AG10803 (cell line): ENCODE measurements at regions not wholly inside any gene's neighbourhood (a gene's known extent, or its start where the extent isn't known, plus 50 kb on each side); places are given as distances from the start of the nearest gene placed in this dataset.
"Not testable (repeated sequence)": the region's sequence is repeated elsewhere in the genome, so short reads cannot be mapped to it uniquely, and the experiment has no call there.

Experiments used
- DNase-seq: peaks from one replicate; pipeline ENCODE4 v3.0.0; 2010; ENCODE audit warnings: low read depth
- H3K4me3 ChIP-seq: 2 replicates; pipeline ENCODE4 v1.5.1; 2011; ENCODE audit warnings: mild to moderate bottlenecking, low read length, control low read depth
- TF ChIP-seq, protein P1 (sequence below): conservative IDR thresholded peaks from 2 replicates; pipeline ENCODE4 v1.5.1; 2011; ENCODE audit warnings: mild to moderate bottlenecking, low read length, control low read depth, inconsistent platforms

- H3K4me3 ChIP-seq = no peak overlapping the region
- DNase-seq = no peak
- TF ChIP-seq, protein P1, sequence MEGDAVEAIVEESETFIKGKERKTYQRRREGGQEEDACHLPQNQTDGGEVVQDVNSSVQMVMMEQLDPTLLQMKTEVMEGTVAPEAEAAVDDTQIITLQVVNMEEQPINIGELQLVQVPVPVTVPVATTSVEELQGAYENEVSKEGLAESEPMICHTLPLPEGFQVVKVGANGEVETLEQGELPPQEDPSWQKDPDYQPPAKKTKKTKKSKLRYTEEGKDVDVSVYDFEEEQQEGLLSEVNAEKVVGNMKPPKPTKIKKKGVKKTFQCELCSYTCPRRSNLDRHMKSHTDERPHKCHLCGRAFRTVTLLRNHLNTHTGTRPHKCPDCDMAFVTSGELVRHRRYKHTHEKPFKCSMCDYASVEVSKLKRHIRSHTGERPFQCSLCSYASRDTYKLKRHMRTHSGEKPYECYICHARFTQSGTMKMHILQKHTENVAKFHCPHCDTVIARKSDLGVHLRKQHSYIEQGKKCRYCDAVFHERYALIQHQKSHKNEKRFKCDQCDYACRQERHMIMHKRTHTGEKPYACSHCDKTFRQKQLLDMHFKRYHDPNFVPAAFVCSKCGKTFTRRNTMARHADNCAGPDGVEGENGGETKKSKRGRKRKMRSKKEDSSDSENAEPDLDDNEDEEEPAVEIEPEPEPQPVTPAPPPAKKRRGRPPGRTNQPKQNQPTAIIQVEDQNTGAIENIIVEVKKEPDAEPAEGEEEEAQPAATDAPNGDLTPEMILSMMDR = no peak
These were observed 109.1 kb upstream of the BCHE start for GRCh38 chr3:165946360-165946759.

DNA sequence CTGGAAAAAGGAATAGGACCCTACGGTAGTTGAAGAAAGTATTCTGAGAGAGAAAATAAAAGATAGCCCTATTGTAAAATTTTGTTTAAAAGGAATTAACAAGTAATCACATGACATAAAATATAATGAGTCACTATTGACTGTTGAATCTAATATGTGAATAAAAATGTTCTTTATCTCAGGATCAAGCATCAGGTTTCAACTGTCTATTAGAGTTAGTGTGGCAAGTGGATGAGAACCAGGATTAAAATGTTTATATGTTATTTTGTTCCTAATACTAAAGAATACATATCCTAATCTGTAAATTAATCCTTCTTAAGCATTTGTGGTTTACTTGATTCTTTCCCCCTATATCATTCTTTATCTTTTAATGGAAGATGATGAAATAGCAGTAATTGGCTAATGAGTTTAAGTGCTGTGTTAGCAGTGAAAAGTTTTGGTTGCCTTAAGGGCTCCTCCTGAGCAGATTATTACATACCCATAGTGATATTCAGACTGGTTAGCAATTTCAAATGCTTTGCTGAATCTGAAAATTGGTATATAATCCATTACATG lies 101.8 kb upstream of the BCHE start:
- H3K4me3 ChIP-seq = no peak overlapping the region
- DNase-seq = no peak
- TF ChIP-seq, protein P1 = no peak

GRCh38 chr3:165936081-165936480 lies 98.9 kb upstream of the BCHE start:
- not testable (repeated sequence) for DNase-seq

GRCh38 chr3:165924301-165924791 lies 87.1 kb upstream of the BCHE start:
- not testable (repeated sequence) for H3K4me3 ChIP-seq, DNase-seq

More at GRCh38 chr3:165936081-165936480, 98.9 kb upstream of the BCHE start:
- H3K4me3 ChIP-seq = not testable (repeated sequence)

DNA sequence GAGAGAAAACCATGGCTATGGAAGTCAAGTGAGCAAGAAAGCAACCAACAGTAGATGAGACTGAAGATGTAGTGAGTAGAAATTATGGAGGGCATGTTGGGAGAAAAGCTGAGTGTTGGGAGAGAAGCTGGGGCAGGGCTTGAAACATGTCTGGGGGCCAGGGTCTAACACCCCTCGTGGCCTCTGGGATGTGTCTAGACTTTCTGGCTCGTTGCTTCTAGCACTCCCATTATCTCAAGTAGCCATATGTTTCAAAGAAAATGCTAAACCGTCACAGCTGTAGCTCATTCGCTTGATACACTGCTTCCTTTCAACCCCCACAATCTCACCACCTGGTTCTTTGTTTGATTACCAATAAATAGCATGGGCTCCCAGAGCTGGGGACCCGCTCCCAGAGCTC lies 83.8 kb upstream of the BCHE start:
- no peak for DNase-seq
- H3K4me3 ChIP-seq = no peak overlapping the region
- TF ChIP-seq, protein P1 = no peak

GRCh38 chr3:165919284-165919683 lies 82.1 kb upstream of the BCHE start:
- DNase-seq = no peak
- no peak overlapping the region for H3K4me3 ChIP-seq
- TF ChIP-seq, protein P1 = no peak

DNA sequence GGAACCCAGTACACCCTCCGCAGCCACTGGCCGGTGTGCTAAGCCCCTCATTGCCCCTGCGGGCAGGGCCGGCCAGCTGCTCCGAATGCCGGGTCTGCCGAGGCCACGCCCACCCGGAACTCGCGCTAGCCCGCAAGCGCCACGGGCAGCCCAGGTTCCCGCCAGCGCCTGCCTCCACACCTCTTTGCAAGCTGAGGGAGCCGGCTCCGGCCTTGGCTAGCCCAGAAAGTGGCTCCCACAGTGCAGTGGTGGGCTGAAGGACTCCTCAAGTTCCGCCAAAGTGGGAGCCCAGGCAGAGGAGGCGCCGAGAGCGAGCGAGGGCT lies 81.4 kb upstream of the BCHE start:
- DNase-seq = no peak
- TF ChIP-seq, protein P1 = no peak
- H3K4me3 ChIP-seq = no peak overlapping the region

GRCh38 chr3:165917938-165918656 lies 80.9 kb upstream of the BCHE start:
- DNase-seq = not testable (repeated sequence)

DNA sequence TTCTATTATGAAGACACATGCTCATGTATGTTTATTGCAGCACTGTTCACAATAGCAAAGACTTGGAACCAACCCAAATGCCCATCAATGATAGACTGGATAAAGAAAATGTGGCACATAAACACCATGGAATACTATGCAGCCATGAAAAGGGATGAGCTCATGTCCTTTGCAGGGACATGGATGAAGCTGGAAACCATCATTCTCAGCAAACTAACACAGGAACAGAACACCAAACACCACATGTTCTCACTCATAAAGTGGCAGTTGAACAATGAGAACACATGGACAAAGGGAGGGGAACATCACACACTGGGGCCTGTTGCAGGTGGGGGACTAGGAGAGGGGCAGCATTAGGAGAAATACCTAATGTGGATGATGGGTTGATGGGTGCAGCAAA lies 77.9 kb upstream of the BCHE start:
- DNase-seq, H3K4me3 ChIP-seq: not testable (repeated sequence)

More at GRCh38 chr3:165917938-165918656, 80.9 kb upstream of the BCHE start:
- not testable (repeated sequence) for H3K4me3 ChIP-seq
